ENCODE measurements at regions not wholly inside any gene's neighbourhood (a gene's known extent, or its start where the extent isn't known, plus 50 kb on each side); places are given as distances from the start of the nearest gene placed in this dataset.

- peaks cover 0 to 3% (median 2%) of the 10 kb centered on the region in 7 donors for H3K9me3 Mint-ChIP-seq
- no peak overlapping the region for H3K27ac Mint-ChIP-seq
- DNase-seq (no peak), ATAC-seq (ENCODE audit: low read depth in 2 of 2) (no peak)
- H3K4me1 Mint-ChIP-seq, result no peaks in the 10 kb centered on the region
- no peaks in the 10 kb centered on the region for H3K27me3 Mint-ChIP-seq
- H3K36me3 Mint-ChIP-seq, result no peaks in the 10 kb centered on the region
- H3K4me3 Mint-ChIP-seq, result no peak overlapping the region
Observed at GRCh38 chr5:93280518-93280917, 300.5 kb downstream of the NR2F1-AS1 start.

DNA sequence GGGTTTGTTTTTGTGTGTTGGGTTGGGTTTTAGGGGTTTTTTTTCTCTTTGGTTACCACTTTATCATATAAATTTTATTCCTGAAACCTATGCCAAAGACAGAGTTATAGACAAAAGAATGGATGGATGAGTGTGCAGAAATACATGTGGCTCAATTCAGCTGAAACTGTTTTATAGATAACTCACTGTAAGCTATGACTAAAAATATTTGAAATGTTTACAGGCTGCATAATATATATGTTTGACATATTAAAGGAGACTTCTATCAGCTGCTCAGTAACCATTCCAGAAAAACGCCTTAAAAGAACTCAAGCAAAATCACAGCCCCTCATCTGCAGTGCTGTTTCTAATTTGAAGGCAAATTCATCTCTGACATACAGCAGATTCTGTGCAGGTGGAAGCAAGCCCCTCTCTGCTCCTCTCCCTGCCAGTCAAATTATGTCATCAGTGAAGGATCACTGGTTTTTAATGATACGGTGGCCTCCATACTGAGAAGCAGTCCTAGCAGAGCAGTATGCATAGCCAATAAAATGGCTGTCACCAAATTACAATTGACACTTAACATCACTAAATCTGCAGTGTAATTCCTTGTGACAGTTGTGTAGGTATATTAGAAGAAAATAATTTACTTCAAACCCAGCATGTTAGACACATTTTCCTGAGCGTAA, 301.6 kb downstream of the NR2F1-AS1 start:
- peaks cover 0 to 2% (median 0%) of the 10 kb centered on the region in 7 donors for H3K9me3 Mint-ChIP-seq
- no peak for ATAC-seq (ENCODE audit: low read depth in 2 of 2)
- no peak for DNase-seq
- H3K4me3 Mint-ChIP-seq, result no peak overlapping the region
- H3K27ac Mint-ChIP-seq, result no peak overlapping the region
- no peaks in the 10 kb centered on the region for H3K27me3 Mint-ChIP-seq
- no peaks in the 10 kb centered on the region for H3K36me3 Mint-ChIP-seq
- H3K4me1 Mint-ChIP-seq, result no peaks in the 10 kb centered on the region

GRCh38 chr5:93278896-93279295, 302.1 kb downstream of the NR2F1-AS1 start:
- no peak for ATAC-seq (ENCODE audit: low read depth in 2 of 2)
- DNase-seq, result no peak
- Mint-ChIP-seq H3K4me3 (no peak overlapping the region), H3K27me3 (no peaks in the 10 kb centered on the region), H3K9me3 (peaks cover 0 to 2% (median 0%) of the 10 kb centered on the region in 7 donors), H3K36me3 (no peaks in the 10 kb centered on the region), H3K27ac (no peak overlapping the region), H3K4me1 (no peaks in the 10 kb centered on the region)

DNA sequence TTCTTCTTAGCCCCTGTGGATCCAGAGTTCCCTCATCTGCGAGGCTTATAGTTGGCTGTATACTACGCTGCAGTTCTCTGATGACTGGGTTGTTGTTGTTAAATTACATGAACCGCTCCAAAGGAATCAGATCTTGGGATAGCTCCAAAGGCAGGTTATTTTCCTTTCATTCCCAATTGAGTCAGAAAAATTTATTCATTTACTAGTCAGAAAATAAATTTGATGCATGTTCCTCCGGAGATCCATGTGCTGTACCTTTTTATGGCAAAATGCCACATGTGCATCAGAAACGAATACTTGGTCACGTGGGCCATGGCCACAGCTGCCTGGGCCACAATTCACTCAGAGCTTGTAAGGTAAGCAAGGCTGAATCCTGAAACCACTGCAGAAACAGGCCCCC, 304.0 kb downstream of the NR2F1-AS1 start:
- DNase-seq, result no peak
- Mint-ChIP-seq H3K27ac (no peak overlapping the region), H3K4me1 (no peaks in the 10 kb centered on the region), H3K27me3 (no peaks in the 10 kb centered on the region), H3K9me3 (peaks cover 0 to 2% (median 0%) of the 10 kb centered on the region in 7 donors), H3K4me3 (no peak overlapping the region), H3K36me3 (no peaks in the 10 kb centered on the region)
- ATAC-seq (ENCODE audit: low read depth in 2 of 2), result no peak

DNA sequence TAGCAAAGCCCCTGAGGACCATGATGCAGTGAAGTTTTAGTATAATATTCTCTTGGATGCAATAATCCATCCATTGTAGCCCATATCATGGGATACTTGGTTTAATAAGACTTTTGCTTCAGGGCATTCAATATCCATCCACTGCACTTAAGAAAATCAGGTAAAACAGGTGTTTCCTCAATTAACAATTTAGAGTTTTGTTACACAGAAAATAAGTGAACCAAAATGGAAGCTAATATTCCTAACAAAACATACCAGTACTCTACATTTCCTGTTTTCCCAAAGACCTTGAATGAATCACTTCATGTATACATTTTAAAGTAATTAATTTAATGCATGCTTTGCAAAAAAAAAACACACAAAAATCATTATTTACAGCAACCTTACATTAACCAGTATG, 305.6 kb downstream of the NR2F1-AS1 start:
- Mint-ChIP-seq H3K9me3 (peaks cover 0 to 2% (median 0%) of the 10 kb centered on the region in 7 donors), H3K27me3 (no peaks in the 10 kb centered on the region), H3K27ac (no peak overlapping the region), H3K4me3 (no peak overlapping the region), H3K4me1 (no peaks in the 10 kb centered on the region), H3K36me3 (no peaks in the 10 kb centered on the region)
- DNase-seq, result no peak
- ATAC-seq (ENCODE audit: low read depth in 2 of 2), result no peak

GRCh38 chr5:93274291-93274690, 306.7 kb downstream of the NR2F1-AS1 start:
- no peak for DNase-seq
- Mint-ChIP-seq H3K36me3 (no peaks in the 10 kb centered on the region), H3K27me3 (no peaks in the 10 kb centered on the region), H3K9me3 (peaks cover 0 to 2% (median 0%) of the 10 kb centered on the region in 7 donors), H3K4me3 (no peak overlapping the region), H3K27ac (no peak overlapping the region), H3K4me1 (no peaks in the 10 kb centered on the region)
- ATAC-seq (ENCODE audit: low read depth in 2 of 2), result no peak

- Mint-ChIP-seq H3K27ac (no peak overlapping the region), H3K4me1 (no peaks in the 10 kb centered on the region), H3K9me3 (peaks cover 0 to 6% (median 4%) of the 10 kb centered on the region in 7 donors), H3K4me3 (no peak overlapping the region), H3K27me3 (no peaks in the 10 kb centered on the region), H3K36me3 (peaks cover 5 to 8% of the 10 kb centered on the region in 2 donors)
- ATAC-seq (ENCODE audit: low read depth in 2 of 2) (no peak), DNase-seq (no peak)
Observed at GRCh38 chr5:93273176-93273575, 307.8 kb downstream of the NR2F1-AS1 start.

- H3K36me3 Mint-ChIP-seq, result peaks cover 5 to 8% of the 10 kb centered on the region in 2 donors
- H3K4me1 Mint-ChIP-seq, result no peaks in the 10 kb centered on the region
- DNase-seq (no peak), ATAC-seq (ENCODE audit: low read depth in 2 of 2) (no peak)
- H3K27ac Mint-ChIP-seq, result no peak overlapping the region
- no peak overlapping the region for H3K4me3 Mint-ChIP-seq
- peaks cover 0 to 8% (median 6%) of the 10 kb centered on the region in 7 donors for H3K9me3 Mint-ChIP-seq
- H3K27me3 Mint-ChIP-seq, result no peaks in the 10 kb centered on the region
Observed at GRCh38 chr5:93272108-93272507, 308.9 kb downstream of the NR2F1-AS1 start.

GRCh38 chr5:93267736-93268135, 313.3 kb downstream of the NR2F1-AS1 start:
- no peak overlapping the region for H3K4me3 Mint-ChIP-seq
- DNase-seq (no peak), ATAC-seq (ENCODE audit: low read depth in 2 of 2) (no peak)
- H3K27ac Mint-ChIP-seq, result no peak overlapping the region
- H3K27me3 Mint-ChIP-seq, result no peaks in the 10 kb centered on the region
- peaks cover 0 to 10% (median 6%) of the 10 kb centered on the region in 7 donors for H3K9me3 Mint-ChIP-seq
- no peaks in the 10 kb centered on the region for H3K4me1 Mint-ChIP-seq
- peaks cover 5 to 8% of the 10 kb centered on the region in 2 donors for H3K36me3 Mint-ChIP-seq

GRCh38 chr5:93267276-93267675, 313.7 kb downstream of the NR2F1-AS1 start:
- Mint-ChIP-seq H3K4me1 (no peaks in the 10 kb centered on the region), H3K4me3 (no peak overlapping the region), H3K27ac (no peak overlapping the region), H3K36me3 (peaks cover 5 to 8% of the 10 kb centered on the region in 2 donors), H3K9me3 (peaks cover 0 to 10% (median 6%) of the 10 kb centered on the region in 7 donors), H3K27me3 (no peaks in the 10 kb centered on the region)
- no peak for ATAC-seq (ENCODE audit: low read depth in 2 of 2)
- no peak for DNase-seq

GRCh38 chr5:93257616-93258015, 323.4 kb downstream of the NR2F1-AS1 start:
- Mint-ChIP-seq H3K36me3 (no peaks in the 10 kb centered on the region), H3K4me3 (no peak overlapping the region), H3K4me1 (no peaks in the 10 kb centered on the region), H3K27ac (no peak overlapping the region), H3K9me3 (peaks cover 0 to 5% (median 2%) of the 10 kb centered on the region in 7 donors), H3K27me3 (no peaks in the 10 kb centered on the region)
- DNase-seq, result no peak
- no peak for ATAC-seq (ENCODE audit: low read depth in 2 of 2)

DNA sequence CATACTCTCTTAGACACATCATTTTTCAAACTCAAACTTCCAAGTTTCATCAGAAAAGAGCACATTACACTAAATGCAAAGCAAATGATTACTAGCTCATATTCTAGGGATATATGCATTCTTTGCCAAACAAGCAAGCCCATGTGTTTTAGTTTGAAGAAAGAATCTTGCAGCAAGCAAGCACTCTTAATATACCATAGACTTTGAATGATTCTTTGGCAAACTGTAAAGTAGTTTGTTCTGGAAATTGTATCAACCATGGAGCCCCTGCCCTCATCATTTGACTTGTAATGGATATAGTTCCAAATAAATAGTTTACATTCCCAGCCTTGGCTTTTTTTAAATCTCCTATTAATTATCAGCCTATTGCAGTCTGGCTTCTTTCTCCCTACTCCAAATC, 325.2 kb downstream of the NR2F1-AS1 start:
- Mint-ChIP-seq H3K27me3 (no peaks in the 10 kb centered on the region), H3K9me3 (peaks cover 0 to 5% (median 2%) of the 10 kb centered on the region in 7 donors), H3K4me3 (no peak overlapping the region), H3K36me3 (no peaks in the 10 kb centered on the region), H3K4me1 (no peaks in the 10 kb centered on the region), H3K27ac (no peak overlapping the region)
- no peak for ATAC-seq (ENCODE audit: low read depth in 2 of 2)
- DNase-seq, result no peak

GRCh38 chr5:93252165-93252564, 328.9 kb downstream of the NR2F1-AS1 start:
- no peak for ATAC-seq (ENCODE audit: low read depth in 2 of 2)
- DNase-seq, result no peak
- Mint-ChIP-seq H3K27me3 (no peaks in the 10 kb centered on the region), H3K4me1 (no peaks in the 10 kb centered on the region), H3K9me3 (peaks cover 0 to 5% (median 0%) of the 10 kb centered on the region in 7 donors), H3K27ac (no peak overlapping the region), H3K36me3 (no peaks in the 10 kb centered on the region), H3K4me3 (no peak overlapping the region)

DNA sequence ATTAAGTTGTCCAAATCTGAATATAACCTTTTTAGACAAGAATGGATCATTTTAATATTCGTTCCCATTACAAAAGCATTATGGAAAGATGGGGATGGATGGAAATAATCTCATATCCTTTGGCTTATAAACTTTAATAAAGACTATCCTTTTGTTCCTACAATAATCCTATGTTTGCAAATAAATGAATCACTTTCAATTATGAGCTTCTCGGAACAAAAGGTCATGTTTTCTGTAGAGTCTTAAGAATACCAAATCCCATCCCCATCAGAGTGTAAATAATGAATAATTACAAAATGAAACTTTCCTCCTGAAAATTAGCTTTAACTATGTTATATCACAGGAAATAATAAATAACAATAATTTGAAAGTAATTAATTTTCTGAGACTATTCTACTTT, 329.7 kb downstream of the NR2F1-AS1 start:
- Mint-ChIP-seq H3K36me3 (no peaks in the 10 kb centered on the region), H3K27ac (no peak overlapping the region), H3K4me1 (no peaks in the 10 kb centered on the region), H3K9me3 (peaks cover 0 to 5% (median 0%) of the 10 kb centered on the region in 7 donors), H3K4me3 (no peak overlapping the region), H3K27me3 (no peaks in the 10 kb centered on the region)
- no peak for DNase-seq
- no peak for ATAC-seq (ENCODE audit: low read depth in 2 of 2)

DNA sequence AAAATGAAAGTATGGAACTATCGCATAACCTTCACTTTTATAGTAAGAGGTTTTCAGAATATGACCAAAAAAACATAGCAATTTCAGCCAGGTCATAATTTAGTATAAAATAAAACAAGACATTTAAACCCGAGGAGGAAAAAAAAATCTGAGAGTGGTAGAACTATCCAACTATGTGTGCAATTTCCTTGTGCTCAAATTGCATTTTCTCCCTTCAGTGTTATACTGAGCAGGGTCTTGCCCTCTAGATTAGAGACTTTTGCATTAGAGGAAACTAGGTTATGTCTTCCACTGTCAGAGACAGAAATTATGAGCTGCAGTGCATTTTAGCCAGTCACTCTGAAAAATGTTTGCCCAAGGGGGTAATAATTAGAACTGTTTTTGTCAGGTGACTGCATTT, 330.6 kb downstream of the NR2F1-AS1 start:
- H3K9me3 Mint-ChIP-seq, result peaks cover 0 to 5% (median 0%) of the 10 kb centered on the region in 7 donors

More for the DNA sequence above, 330.6 kb downstream of the NR2F1-AS1 start:
- no peaks in the 10 kb centered on the region for H3K4me1 Mint-ChIP-seq
- no peak for DNase-seq
- H3K27me3 Mint-ChIP-seq, result no peaks in the 10 kb centered on the region
- no peak for ATAC-seq (ENCODE audit: low read depth in 2 of 2)
- no peak overlapping the region for H3K4me3 Mint-ChIP-seq
- H3K36me3 Mint-ChIP-seq, result no peaks in the 10 kb centered on the region
- H3K27ac Mint-ChIP-seq, result no peak overlapping the region
